AG09319 (cell line): ENCODE measurements at regions not wholly inside any gene's neighbourhood (a gene's known extent, or its start where the extent isn't known, plus 50 kb on each side); places are given as distances from the start of the nearest gene placed in this dataset.
"Not testable (repeated sequence)": the region's sequence is repeated elsewhere in the genome, so short reads cannot be mapped to it uniquely, and the experiment has no call there.

ENCODE experiments used
- DNase-seq: peaks from one replicate; pipeline ENCODE4 v3.0.0-alpha.2; 2010; ENCODE audit warnings: low read depth; ENCODE audit errors: extremely low read depth
- CTCF ChIP-seq: IDR thresholded peaks from 2 replicates; pipeline ENCODE4 v1.5.1; 2011; ENCODE audit warnings: low read depth, mild to moderate bottlenecking, inconsistent platforms, low read length, moderate library complexity

DNA sequence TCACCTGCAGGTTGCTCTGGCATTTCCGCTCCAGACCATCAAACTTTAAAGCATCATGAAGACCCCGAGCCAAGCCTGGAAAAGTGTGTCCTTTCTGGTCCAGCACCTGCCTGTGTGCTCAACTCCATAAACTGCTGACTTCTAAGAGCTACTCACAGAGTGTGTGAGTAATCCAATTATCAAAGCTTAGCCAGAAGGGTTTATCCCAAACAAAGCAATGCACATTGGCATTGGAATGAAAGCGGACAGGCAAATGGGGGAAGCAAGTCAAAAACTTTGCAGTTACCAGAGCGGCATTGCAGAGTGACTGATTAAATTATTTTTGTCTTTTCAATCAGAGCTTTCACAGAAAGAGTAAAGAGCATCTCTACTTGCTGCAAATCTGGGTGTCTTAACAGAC, 1262.4 kb upstream of the SEL1L start:
- TF ChIP-seq CTCF: no peak
- no peak for DNase-seq

DNA sequence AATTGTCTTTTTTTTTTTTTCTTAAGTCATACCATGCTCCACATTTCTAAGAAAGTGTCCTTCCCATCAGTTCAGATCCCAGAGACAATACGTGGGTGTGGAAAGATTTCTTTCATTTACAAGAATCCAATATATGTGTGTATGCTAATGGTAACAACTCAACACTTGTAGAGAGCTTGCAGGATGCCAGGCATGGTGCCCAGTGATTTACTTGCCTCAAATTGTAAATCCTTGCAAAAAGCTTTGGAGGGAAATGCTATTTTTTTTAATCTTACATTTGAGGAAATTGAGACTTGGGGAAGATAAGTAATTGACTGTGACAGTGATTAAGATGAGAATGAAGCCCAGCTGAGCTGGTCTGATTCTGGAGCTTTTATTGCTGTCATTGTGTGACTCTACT, 1264.6 kb upstream of the SEL1L start:
- no peak for DNase-seq
- no peak for TF ChIP-seq CTCF

DNA sequence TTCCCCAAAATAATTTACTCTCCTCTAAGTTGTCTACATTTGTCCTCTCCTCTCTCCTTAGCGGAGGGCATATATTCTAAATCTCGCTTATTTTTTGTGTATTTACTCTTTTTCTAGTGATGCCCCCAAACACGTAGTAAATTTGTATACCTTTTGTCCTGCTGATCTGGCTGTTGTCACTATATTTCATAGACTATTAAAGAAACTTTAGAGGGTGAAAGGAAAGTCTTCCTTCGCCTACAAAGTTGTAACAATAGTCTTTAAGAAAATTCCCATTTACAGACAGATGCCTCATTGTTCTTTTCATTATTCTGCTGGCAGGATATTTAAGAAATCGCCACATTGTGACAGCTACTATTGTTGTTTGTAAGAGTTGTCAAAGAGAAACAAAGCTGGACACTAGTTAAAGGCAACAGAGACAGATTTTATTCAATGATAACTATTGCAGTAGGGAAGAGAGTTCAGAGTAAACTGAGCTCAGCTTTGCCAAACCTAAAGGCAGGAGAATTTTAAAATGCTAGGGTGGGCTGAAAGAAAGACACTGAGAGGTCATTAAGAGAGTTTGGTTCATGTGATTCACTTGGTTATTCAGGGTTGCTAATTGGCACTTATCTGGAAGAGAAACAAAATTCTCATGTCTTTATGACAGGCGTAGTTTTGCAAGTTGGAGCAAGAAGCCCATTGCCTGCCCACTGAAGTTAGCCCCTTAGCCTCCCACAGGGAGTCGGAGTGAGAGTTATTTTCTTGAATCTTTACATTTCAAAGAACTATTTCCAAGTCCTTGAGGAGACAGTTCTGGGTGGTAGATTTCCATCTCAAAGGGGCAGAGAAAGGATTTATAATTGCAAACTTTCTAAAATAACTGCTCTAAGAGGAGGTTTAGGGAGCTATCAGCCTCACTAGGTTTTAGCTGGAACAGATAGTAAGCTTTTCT, 1272.5 kb upstream of the SEL1L start:
- no peak for DNase-seq
- no peak for TF ChIP-seq CTCF

- no peak for TF ChIP-seq CTCF
Observed at GRCh38 chr14:82811246-82811645, 1277.6 kb upstream of the SEL1L start.

DNA sequence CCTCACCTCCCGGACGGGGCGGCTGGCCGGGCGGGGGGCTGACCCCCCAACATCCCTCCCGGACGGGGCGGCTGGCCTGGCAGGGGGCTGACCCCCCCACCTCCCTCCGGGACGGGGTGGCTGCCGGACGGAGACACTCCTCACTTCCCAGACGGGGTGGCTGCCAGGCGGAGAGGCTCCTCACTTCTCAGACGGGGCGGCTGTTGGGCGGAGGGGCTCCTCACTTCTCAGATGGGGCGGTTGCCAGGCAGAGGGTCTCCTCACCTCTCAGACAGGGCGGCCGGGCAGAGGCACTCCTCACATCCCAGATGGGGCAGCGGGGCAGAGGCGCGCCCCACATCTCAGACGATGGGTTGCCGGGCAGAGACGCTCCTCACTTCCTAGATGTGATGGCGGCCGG, 1280.7 kb upstream of the SEL1L start:
- not testable (repeated sequence) for DNase-seq

More at GRCh38 chr14:82811246-82811645, 1277.6 kb upstream of the SEL1L start:
- no peak for DNase-seq

GRCh38 chr14:82830596-82830995, 1296.9 kb upstream of the SEL1L start:
- TF ChIP-seq CTCF: no peak
- no peak for DNase-seq

- TF ChIP-seq CTCF: no peak
- no peak for DNase-seq
Observed at GRCh38 chr14:82836256-82836950, 1302.8 kb upstream of the SEL1L start.
